HS-27A (cell line): ENCODE measurements at regions not wholly inside any gene's neighbourhood (a gene's known extent, or its start where the extent isn't known, plus 50 kb on each side); places are given as distances from the start of the nearest gene placed in this dataset.
"Not testable (repeated sequence)": the region's sequence is repeated elsewhere in the genome, so short reads cannot be mapped to it uniquely, and the experiment has no call there.

Experiments
- DNase-seq: peaks from one replicate; pipeline ENCODE4 v3.0.0-alpha.2; 2012; ENCODE audit warnings: low read depth, missing footprints

- DNase-seq, result no peak
Measured at GRCh38 chr13:42373048-42373812, 101.3 kb downstream of the AKAP11 start.

GRCh38 chr13:42375663-42376062 lies 103.7 kb downstream of the AKAP11 start:
- no peak for DNase-seq

DNA sequence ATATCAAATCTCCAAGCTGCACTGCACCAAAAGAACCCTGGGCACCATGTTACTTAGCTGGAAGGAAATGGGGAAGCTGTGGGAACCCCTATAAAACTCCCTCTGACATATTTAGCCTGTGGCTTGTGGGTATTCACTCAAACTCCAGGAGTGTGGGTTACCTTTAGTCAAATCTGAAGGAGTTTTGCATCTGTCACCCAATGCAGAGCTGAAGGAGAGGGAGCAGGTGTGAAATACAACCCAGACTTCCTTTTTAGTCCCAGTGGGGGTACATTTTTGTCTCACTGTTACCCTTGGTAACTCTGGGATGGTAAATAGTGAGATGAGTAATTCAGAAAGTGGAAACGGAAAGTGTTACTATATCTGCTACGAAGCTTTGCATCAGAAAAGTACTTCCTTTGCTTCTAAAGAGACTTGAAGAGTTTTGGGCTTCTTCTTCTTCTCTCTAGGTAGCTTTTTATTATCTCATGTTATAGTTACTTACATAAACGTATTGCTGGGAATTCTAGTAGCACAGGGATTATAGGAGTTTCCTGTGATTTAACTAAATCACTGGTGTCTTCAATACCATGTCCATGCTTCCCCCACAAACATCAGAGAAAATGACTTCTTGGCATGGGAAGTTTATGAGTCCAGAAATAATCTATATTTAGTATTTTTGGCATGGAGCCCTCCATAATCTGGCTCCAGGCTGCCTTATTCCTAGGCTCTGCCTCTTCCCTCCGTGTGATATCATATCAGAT lies 105.9 kb downstream of the AKAP11 start:
- no peak for DNase-seq

DNA sequence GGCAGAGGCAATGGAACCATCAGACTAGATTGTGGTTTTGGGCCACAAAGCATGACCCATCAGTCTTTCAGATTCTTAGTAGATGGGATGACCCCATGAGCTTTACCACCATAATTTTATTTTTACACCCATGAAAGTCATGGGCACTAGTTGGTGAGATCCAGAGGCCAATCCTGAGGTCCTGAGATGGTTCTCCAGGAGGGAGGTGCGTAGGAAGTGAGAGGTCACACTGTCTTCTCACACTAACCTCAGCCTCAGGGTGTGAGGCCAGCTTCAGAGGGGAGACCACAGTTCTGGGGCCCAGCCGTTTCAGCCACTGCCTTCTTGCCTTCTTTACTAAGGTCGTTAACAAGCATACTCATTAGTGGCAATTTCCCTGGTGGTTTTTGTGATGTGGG lies 106.4 kb downstream of the AKAP11 start:
- no peak for DNase-seq

- no peak for DNase-seq
Measured at GRCh38 chr13:42379241-42379640, 107.3 kb downstream of the AKAP11 start.

DNA sequence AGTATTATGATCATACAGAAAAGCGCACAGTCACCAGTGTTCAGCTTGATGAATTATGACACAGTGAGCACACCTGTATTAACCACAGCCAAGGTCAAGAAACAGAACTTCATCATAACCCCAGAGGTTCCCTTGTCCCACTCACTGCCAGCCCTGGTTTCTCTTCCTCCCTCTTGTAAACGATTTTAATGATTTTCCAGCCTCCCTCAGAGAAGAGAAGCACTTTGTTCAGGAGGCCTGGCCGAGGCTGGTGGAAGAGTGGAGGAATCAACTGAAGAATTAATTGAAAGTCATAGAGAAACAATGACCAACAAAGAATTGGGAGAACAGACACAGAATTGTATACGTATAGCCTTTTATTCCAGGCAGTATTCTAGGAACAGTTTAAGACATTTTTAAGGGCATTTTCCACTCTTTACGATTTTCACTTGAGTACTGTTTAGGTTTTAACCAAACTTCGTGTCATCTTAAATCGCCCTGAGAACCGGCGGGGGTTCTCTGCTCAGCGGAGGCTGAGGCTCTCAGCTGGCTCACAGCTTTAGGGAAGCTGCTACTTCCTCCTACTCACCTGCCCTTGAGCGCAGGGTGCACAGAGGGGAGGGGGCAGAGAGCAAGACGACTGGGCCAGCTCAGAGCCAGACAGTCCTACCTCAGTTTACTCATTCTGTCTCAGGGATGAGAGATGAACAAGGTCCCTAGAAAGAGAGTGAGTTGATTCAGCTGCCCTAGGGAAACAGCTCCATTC lies 108.6 kb downstream of the AKAP11 start:
- DNase-seq, result no peak

DNA sequence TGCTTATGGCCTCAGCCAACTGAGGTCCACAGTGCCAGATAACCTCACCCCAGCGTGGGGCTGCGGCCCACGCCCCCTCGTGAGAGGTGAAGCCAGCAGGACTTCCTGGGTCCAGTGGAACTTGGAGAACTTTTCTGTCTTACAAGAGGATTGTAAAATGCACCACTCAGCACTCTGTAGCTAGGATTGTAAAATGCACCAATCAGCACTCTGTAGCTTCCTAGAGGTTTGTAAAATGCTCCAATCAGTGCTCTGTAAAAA lies 109.1 kb downstream of the AKAP11 start:
- DNase-seq, result no peak

- not testable (repeated sequence) for DNase-seq
Measured at GRCh38 chr13:42381426-42381825, 109.5 kb downstream of the AKAP11 start.

DNA sequence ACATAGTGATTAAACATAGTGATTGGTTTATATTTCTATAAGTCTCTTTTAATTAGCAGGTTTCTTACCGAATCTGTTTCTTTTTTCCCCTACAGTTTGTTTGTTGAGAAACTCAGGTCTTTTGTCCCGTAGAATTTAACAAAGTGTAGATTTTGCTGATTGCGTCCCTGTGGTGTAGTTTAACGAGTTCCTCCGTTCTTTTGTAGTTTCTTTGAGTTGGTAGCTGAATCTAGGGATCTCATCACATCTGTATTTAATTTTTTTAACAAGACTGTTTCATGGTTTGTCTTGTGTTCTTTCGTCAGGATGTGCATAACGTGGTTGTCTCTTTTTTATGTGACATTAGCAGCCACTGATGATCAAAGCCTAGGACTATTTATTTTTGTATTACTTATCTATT lies 111.1 kb downstream of the AKAP11 start:
- no peak for DNase-seq

DNA sequence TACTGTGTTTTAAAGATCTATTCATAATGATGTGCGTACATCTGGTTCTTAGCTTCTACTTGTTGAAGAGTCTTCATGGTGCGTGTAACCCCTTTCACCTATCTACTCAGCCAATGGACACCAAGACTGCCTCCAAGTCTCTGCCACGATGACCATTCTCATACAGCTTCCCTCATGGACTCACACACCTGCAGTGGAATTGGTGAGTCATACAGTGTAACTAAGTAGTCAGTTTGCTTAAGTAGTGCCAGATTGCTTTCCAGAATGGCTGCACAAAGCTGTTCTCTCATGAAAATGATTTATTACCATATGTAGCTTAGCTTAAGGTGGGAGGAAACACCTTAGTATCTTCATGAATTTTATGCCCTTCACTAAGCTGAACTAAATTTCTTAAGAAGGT lies 112.3 kb downstream of the AKAP11 start:
- DNase-seq, result no peak

DNA sequence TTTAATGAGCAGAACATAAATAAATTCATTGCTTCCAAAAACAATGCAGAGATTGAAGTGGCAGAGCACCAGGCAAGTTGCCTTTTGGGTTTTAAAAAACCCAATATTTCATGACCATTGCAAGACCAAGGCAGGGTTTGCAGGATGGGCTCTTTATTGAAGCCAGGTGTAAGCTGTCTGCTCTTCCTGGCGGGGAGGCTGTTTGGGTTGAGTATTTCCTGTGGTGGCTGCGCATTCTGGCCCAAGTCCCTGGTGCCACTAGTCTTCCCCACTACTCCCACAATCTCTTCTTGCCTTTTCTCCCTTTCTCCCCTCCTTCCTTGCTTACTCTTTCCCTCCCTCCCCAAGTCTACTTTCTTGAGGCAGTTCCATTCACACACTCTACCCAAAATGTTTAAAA lies 116.4 kb downstream of the AKAP11 start:
- no peak for DNase-seq

DNA sequence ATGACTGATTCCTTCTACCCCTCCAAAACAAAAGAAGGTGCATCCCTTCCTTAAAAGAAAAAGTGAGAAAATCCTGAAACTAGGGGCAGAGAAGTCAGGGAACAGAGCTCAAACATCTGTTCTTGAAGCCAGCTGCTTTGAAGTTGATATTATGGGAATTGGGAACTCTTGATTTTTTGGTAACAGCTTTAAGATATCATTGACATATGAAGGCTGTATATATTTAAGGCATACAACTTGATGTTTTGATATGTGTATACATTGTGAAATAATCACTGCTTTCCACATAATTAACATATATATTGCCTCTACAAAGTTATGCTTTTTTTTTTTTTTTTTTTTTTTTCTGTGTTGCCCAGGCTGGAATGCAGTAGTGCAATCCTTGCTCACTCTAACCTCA lies 117.1 kb downstream of the AKAP11 start:
- no peak for DNase-seq

- no peak for DNase-seq
Measured at GRCh38 chr13:42392180-42392579, 120.2 kb downstream of the AKAP11 start.

- no peak for DNase-seq
Measured at GRCh38 chr13:42392716-42393572, 121.0 kb downstream of the AKAP11 start.

DNA sequence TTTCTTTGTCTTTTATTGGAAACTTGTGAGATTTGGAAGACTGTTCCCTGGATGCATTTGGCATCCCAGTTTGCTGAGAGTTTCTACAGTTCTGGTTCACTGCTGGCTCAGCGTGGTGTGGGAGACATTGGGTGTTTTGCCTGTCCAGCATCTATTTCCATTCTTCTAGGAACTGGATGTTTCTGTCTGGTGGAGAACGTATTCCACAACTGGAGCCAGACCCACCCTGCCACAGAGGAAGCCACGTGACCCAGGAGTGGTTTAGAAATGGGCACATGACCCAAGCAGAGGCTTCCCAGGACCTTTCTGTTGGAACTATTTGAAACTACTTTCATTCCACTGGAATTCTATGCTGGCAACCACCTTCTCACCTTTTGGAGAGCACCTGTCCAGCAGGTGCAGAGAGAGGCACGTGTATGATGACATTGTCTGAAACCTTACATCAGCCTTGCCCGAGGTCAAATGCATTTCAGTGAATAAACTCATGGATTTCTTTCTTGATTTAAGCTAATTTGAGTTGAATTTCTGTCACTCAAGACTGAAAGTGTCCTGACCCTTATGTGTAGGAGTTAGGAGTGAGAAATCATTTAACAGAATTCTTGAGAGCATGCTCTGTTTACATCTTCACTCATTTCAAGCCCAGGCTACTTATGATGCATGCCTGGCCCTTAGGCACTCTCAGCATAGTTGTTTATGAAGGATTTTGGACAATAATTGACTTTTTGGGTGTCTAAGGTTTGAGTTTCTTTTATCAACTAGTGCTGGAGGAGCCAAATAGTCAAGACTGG lies 121.8 kb downstream of the AKAP11 start:
- DNase-seq, result no peak

GRCh38 chr13:42394361-42394708 lies 122.4 kb downstream of the AKAP11 start:
- DNase-seq, result no peak

DNA sequence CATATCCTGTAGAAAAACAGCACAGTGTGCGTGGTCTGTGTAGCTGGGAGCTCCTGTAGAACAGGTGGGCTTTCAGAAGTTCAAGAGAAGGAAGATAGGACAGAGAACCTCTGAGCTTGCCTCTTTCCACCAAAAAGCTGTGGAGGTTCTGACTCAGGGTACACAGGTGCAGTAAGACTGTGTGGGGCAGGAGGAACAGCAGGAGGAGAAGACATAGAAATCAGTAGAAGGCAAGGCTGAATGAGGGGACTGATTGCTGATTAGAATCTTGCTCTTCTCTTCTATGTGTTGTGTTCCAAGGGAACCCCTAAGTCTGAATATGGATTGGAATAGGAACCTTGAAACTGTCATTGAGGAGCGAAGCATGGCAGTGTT lies 122.7 kb downstream of the AKAP11 start:
- no peak for DNase-seq

GRCh38 chr13:42395086-42395821 lies 123.3 kb downstream of the AKAP11 start:
- no peak for DNase-seq

GRCh38 chr13:42396501-42396900 lies 124.5 kb downstream of the AKAP11 start:
- no peak for DNase-seq

GRCh38 chr13:42396901-42397655 lies 125.1 kb downstream of the AKAP11 start:
- no peak for DNase-seq
